ENCODE measurements at regions not wholly inside any gene's neighbourhood (a gene's known extent, or its start where the extent isn't known, plus 50 kb on each side); places are given as distances from the start of the nearest gene placed in this dataset.

DNA sequence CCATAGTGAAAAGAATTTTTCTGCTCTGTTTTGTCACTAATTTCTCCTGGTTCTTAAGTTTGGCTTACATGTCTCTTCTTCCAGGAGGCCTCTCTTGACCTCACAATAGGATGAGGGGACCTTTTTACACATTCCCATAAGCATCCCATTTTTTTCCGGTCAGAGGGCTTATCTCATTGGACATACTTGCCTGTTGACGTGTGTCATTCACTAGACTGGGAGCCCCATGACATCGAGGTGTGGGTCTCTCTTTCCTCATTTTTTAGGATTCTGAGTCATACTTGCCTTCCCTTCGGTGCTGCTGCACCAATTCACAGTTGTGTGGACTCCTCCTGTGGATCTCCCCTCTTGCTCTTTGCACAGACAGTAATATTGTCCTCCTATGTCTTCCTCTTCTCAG, 601.8 kb downstream of the GATA3 start:
- 59 to 71% methylated on average over 4 of the region's 4 CpGs for WGBS, 2 donors
- FAIRE-seq: no peak
- H3K27ac ChIP-seq: no peak overlapping the region

DNA sequence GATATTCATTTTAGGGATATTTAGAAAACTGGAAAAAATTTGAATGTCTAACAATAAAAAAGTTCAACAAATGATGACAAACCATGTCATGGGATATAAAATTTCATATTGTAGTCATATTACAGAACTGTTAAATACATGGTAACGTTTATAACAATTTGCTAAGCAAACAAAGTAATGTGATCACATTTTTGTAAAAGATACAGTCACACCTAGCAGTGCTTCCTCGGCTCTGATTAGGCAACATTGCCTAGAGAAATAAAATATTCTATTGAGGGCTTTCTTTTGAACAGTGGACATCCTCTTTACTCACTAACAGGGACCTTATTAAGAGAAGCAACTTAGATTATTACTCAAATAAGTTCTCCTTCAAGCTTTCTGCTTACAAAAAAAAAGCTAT, 605.5 kb downstream of the GATA3 start:
- no peak overlapping the region for H3K27ac ChIP-seq
- no peaks in the 10 kb centered on the region for H3K4me1 ChIP-seq
- DNase-seq (no peak), FAIRE-seq (no peak), ATAC-seq (no peak)
- no peaks in the 10 kb centered on the region for H3K9me3 ChIP-seq
- 26 to 33% methylated on average over 2 of the region's 2 CpGs for WGBS, 2 donors
- no peaks in the 10 kb centered on the region for H3K36me3 ChIP-seq
- H3K4me3 ChIP-seq: no peak overlapping the region
- intact Hi-C loops (cut with DNase I): no loop called here
- TF ChIP-seq, protein P1, sequence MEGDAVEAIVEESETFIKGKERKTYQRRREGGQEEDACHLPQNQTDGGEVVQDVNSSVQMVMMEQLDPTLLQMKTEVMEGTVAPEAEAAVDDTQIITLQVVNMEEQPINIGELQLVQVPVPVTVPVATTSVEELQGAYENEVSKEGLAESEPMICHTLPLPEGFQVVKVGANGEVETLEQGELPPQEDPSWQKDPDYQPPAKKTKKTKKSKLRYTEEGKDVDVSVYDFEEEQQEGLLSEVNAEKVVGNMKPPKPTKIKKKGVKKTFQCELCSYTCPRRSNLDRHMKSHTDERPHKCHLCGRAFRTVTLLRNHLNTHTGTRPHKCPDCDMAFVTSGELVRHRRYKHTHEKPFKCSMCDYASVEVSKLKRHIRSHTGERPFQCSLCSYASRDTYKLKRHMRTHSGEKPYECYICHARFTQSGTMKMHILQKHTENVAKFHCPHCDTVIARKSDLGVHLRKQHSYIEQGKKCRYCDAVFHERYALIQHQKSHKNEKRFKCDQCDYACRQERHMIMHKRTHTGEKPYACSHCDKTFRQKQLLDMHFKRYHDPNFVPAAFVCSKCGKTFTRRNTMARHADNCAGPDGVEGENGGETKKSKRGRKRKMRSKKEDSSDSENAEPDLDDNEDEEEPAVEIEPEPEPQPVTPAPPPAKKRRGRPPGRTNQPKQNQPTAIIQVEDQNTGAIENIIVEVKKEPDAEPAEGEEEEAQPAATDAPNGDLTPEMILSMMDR (IDR thresholded peaks at IDR 0.05): no peak
- H3K27me3 ChIP-seq: no peaks in the 10 kb centered on the region

More for the DNA sequence above, 601.8 kb downstream of the GATA3 start:
- DNase-seq: no peak
- H3K4me3 ChIP-seq: no peak overlapping the region
- H3K4me1 ChIP-seq: no peaks in the 10 kb centered on the region
- H3K9me3 ChIP-seq: no peaks in the 10 kb centered on the region
- no peak for ATAC-seq
- intact Hi-C loops (cut with DNase I): no loop called here
- peaks cover 0 to 5% (median 0%) of the 10 kb centered on the region in 4 donors for H3K27me3 ChIP-seq
- H3K36me3 ChIP-seq: no peaks in the 10 kb centered on the region
- TF ChIP-seq, protein P1 (IDR thresholded peaks at IDR 0.05): no peak

DNA sequence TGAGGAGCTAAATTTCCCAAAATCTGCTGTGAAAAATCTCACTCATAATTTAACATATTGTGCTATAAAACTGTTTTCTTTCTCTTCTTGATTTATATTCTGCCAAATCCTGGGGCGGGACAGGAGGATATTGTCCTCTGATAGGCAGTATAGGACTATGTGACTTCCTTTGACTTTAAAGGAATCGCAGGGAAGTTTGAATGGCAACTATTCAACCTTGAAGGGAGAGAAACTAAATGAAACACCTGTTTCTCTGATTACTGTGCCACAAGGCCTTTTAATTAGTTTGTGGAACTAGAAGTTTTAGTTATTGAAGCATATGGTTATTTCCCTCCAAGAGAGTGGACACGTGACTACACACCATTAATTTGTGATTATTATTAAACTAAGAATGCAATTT, 607.4 kb downstream of the GATA3 start:
- DNase-seq (no peak), FAIRE-seq (no peak), ATAC-seq (no peak)
- Histone ChIP-seq H3K9me3 (no peaks in the 10 kb centered on the region), H3K4me1 (no peaks in the 10 kb centered on the region), H3K27me3 (no peaks in the 10 kb centered on the region), H3K27ac (no peak overlapping the region), H3K36me3 (no peaks in the 10 kb centered on the region), H3K4me3 (no peak overlapping the region)
- intact Hi-C loops (cut with DNase I): no loop called here
- WGBS, 2 donors: 39 to 42% methylated on average over 3 of the region's 3 CpGs
- TF ChIP-seq, protein P1 (IDR thresholded peaks at IDR 0.05): no peak

DNA sequence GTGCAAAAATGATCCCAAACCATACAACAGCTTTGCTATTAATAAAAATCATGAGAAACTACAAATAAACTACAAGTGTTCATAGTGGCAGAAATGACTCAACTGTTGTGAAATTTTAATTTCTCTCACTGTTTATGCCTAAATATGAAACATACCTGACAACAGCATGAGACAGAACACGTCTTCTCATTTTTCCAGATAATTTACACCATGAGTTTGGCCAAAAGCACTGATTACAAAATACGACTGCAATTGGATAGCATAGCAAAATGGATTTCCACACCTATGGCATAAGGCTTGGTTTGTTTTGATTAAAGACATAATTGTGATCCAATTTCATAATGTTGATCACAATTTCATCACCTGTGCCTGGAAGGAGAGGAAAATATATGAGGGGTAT, 608.6 kb downstream of the GATA3 start:
- intact Hi-C loops (cut with DNase I): no loop called here
- TF ChIP-seq, protein P1 (IDR thresholded peaks at IDR 0.05): no peak
- Histone ChIP-seq H3K4me1 (no peaks in the 10 kb centered on the region), H3K4me3 (no peak overlapping the region), H3K9me3 (no peaks in the 10 kb centered on the region), H3K36me3 (no peaks in the 10 kb centered on the region), H3K27ac (no peak overlapping the region), H3K27me3 (no peaks in the 10 kb centered on the region)
- FAIRE-seq (no peak), DNase-seq (no peak), ATAC-seq (no peak)
- 65 to 82% methylated on average over 2 of the region's 2 CpGs for WGBS, 2 donors

DNA sequence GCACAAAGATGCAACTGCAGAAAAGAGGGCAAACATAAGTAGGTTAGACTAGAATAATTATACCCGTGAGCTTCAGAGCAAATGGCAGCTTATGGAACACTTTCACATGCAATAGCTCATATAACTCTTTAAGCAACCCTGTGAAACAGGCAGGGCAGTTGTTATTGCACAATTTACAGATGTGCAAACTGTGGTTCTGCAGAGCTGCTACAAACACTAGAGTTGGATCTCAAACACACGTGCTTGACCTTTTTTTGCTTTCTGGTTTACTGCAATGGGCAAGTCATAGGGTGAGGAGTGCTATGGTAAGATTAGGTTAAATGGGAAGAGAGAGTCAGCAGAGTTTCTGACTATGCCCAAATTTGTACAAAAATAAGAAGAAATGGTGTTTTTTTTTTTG, 610.8 kb downstream of the GATA3 start:
- Histone ChIP-seq H3K36me3 (no peaks in the 10 kb centered on the region), H3K9me3 (no peaks in the 10 kb centered on the region), H3K4me3 (no peak overlapping the region), H3K4me1 (no peaks in the 10 kb centered on the region), H3K27ac (no peak overlapping the region), H3K27me3 (no peaks in the 10 kb centered on the region)
- WGBS, 2 donors: 33 to 65% methylated on average over 2 of the region's 2 CpGs
- DNase-seq (no peak), ATAC-seq (no peak), FAIRE-seq (no peak)
- TF ChIP-seq, protein P1 (IDR thresholded peaks at IDR 0.05): no peak
- intact Hi-C loops (cut with DNase I): no loop called here
